Right atrium auricular region (tissue), 2 donors: ENCODE measurements at regions not wholly inside any gene's neighbourhood (a gene's known extent, or its start where the extent isn't known, plus 50 kb on each side); places are given as distances from the start of the nearest gene placed in this dataset.

Source experiments
- DNase-seq: peaks from one replicate; pipeline ENCODE4 v3.0.0-alpha.2; 2019; ENCODE audit warnings: low spot score
- H3K27ac ChIP-seq, 2 donors: fragments of 200-600 bp; sonication (generic); 1 replicate in 1 of 2; 2 replicates in 1 of 2; pipeline ENCODE4 v1.5.1; 2016 to 2019
- H3K27me3 ChIP-seq, 2 donors: fragments of 200-600 bp; sonication (generic); one replicate each; pipeline versions ENCODE4 v1.5.1 to v1.6.0; 2017 to 2019
- H3K36me3 ChIP-seq: fragments of 200-600 bp; sonication (generic); one replicate; pipeline ENCODE4 v1.5.1; 2016
- H3K4me1 ChIP-seq, 2 donors: fragments of 200-600 bp; sonication (generic); one replicate each; pipeline versions ENCODE4 v1.5.1 to v1.6.0; 2017 to 2019
- H3K4me3 ChIP-seq, 2 donors: fragments of 200-600 bp; sonication (generic); 1 replicate in 1 of 2; 2 replicates in 1 of 2; pipeline ENCODE4 v1.5.1; 2017 to 2019; ENCODE audit warnings: mild to moderate bottlenecking in 1 of 2, moderate library complexity in 1 of 2
- H3K9me3 ChIP-seq, 2 donors: fragments of 200-600 bp; sonication (generic); one replicate each; pipeline ENCODE4 v1.5.1; 2019
- CTCF ChIP-seq, 2 donors: fragments of 200-600 bp; sonication (generic); IDR thresholded peaks; one replicate each; pipeline ENCODE4 v1.5.1; 2019; ENCODE audit warnings: antibody characterized with exemption in 2 of 2

GRCh38 chr7:1384113-1384415, 75.2 kb downstream of the MICALL2 start:
- no peaks in the 10 kb centered on the region for H3K27me3 ChIP-seq
- H3K4me3 ChIP-seq: no peak overlapping the region
- H3K36me3 ChIP-seq: no peaks in the 10 kb centered on the region
- no peak for TF ChIP-seq CTCF (IDR thresholded peaks at IDR 0.05)
- H3K9me3 ChIP-seq: no peaks in the 10 kb centered on the region
- H3K4me1 ChIP-seq: no peaks in the 10 kb centered on the region
- no peak overlapping the region for H3K27ac ChIP-seq
- no peak for DNase-seq
